H1 (cell line): ENCODE measurements at regions not wholly inside any gene's neighbourhood (a gene's known extent, or its start where the extent isn't known, plus 50 kb on each side); places are given as distances from the start of the nearest gene placed in this dataset.

Experiments used
- CEBPB ChIP-seq: IDR thresholded peaks from 2 replicates; pipeline ENCODE4 v1.6.1; 2012; ENCODE audit warnings: low read depth, low read length
- CREB1 ChIP-seq: IDR thresholded peaks from 2 replicates; pipeline ENCODE4 v1.6.1; 2012; ENCODE audit warnings: inconsistent platforms
- EZH2 ChIP-seq: fragments of 200-600 bp; sonication (generic); IDR thresholded peaks from 2 replicates; pipeline ENCODE4 v1.7.1; 2012; ENCODE audit warnings: low read depth, mild to moderate bottlenecking, moderate library complexity, low read length, inconsistent platforms; ENCODE audit not compliant: severe bottlenecking
- PHF8 ChIP-seq: fragments of 200-600 bp; sonication (generic); conservative IDR thresholded peaks from 2 replicates; pipeline ENCODE4 v1.7.1; 2012; ENCODE audit warnings: low read depth, mild to moderate bottlenecking, inconsistent platforms, low read length, moderate library complexity
- RBBP5 ChIP-seq: IDR thresholded peaks from 2 replicates; pipeline ENCODE4 v1.7.1; 2012; ENCODE audit warnings: low read depth, mild to moderate bottlenecking, inconsistent platforms, low read length, moderate library complexity, borderline replicate concordance
- SIRT6 ChIP-seq: IDR thresholded peaks from one replicate; pipeline ENCODE4 v1.7.1; 2012; ENCODE audit warnings: low read length, inconsistent platforms
- SRF ChIP-seq: IDR thresholded peaks from 2 replicates; pipeline ENCODE4 v1.6.1; 2011; ENCODE audit warnings: mild to moderate bottlenecking, low read depth, low read length, moderate library complexity
- TAF1 ChIP-seq: IDR thresholded peaks from 2 replicates; pipeline ENCODE4 v1.6.1; 2011; ENCODE audit warnings: mild to moderate bottlenecking, low read depth, low read length
- TCF12 ChIP-seq: IDR thresholded peaks from 2 replicates; pipeline ENCODE4 v1.6.1; 2011; ENCODE audit warnings: low read depth, mild to moderate bottlenecking, low read length
- YY1 ChIP-seq: IDR thresholded peaks from 2 replicates; pipeline ENCODE4 v1.6.1; 2011; ENCODE audit warnings: low read depth, mild to moderate bottlenecking, low read length
- TF ChIP-seq, protein P1 (sequence below), 3 experiments: IDR thresholded peaks; 1 replicate in 2 of 3; 2 replicates in 1 of 3; pipeline versions ENCODE4 v1.5.1 to v1.6.1; 2011; ENCODE audit warnings: low read length in 3 of 3, mild to moderate bottlenecking in 3 of 3, inconsistent platforms in 2 of 3, low read depth in 1 of 3, moderate library complexity in 1 of 3; ENCODE audit not compliant: insufficient read depth in 1 of 3; ENCODE audit errors: control extremely low read depth in 1 of 3
- TF ChIP-seq, protein P2 (sequence below): IDR thresholded peaks from 2 replicates; pipeline ENCODE4 v1.6.1; 2011; ENCODE audit warnings: low read depth, mild to moderate bottlenecking, low read length; ENCODE audit not compliant: insufficient read depth
- TF ChIP-seq, protein P3 (sequence below): IDR thresholded peaks from 2 replicates; pipeline ENCODE4 v1.6.1; 2012; ENCODE audit warnings: inconsistent platforms

- TF ChIP-seq YY1, result no peak
- no peak for TF ChIP-seq PHF8
- TF ChIP-seq, protein P1, sequence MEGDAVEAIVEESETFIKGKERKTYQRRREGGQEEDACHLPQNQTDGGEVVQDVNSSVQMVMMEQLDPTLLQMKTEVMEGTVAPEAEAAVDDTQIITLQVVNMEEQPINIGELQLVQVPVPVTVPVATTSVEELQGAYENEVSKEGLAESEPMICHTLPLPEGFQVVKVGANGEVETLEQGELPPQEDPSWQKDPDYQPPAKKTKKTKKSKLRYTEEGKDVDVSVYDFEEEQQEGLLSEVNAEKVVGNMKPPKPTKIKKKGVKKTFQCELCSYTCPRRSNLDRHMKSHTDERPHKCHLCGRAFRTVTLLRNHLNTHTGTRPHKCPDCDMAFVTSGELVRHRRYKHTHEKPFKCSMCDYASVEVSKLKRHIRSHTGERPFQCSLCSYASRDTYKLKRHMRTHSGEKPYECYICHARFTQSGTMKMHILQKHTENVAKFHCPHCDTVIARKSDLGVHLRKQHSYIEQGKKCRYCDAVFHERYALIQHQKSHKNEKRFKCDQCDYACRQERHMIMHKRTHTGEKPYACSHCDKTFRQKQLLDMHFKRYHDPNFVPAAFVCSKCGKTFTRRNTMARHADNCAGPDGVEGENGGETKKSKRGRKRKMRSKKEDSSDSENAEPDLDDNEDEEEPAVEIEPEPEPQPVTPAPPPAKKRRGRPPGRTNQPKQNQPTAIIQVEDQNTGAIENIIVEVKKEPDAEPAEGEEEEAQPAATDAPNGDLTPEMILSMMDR (IDR thresholded peaks at IDR 0.05; ENCODE audit: control extremely low read depth in 1 of 3, insufficient read depth in 1 of 3, low read depth in 1 of 3, low read length in 3 of 3), result no peak
- TF ChIP-seq, protein P2, sequence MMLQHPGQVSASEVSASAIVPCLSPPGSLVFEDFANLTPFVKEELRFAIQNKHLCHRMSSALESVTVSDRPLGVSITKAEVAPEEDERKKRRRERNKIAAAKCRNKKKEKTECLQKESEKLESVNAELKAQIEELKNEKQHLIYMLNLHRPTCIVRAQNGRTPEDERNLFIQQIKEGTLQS, result no peak
- TF ChIP-seq CREB1, result no peak
- no peak for TF ChIP-seq EZH2
- TF ChIP-seq, protein P3, sequence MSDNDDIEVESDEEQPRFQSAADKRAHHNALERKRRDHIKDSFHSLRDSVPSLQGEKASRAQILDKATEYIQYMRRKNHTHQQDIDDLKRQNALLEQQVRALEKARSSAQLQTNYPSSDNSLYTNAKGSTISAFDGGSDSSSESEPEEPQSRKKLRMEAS, result no peak
- no peak for TF ChIP-seq RBBP5
- no peak for TF ChIP-seq TAF1
- TF ChIP-seq SRF, result no peak
- no peak for TF ChIP-seq CEBPB
- no peak for TF ChIP-seq TCF12
- no peak for TF ChIP-seq SIRT6
These were observed 65.4 kb upstream of the FSHR start for GRCh38 chr2:49219741-49220140.
